ENCODE measurements at regions not wholly inside any gene's neighbourhood (a gene's known extent, or its start where the extent isn't known, plus 50 kb on each side); places are given as distances from the start of the nearest gene placed in this dataset.
"Not testable (repeated sequence)": the region's sequence is repeated elsewhere in the genome, so short reads cannot be mapped to it uniquely, and the experiment has no call there.

- Histone ChIP-seq H3K9ac (ENCODE audit: low read length in 2 of 2) (no peak overlapping the region), H3K27me3 (ENCODE audit: control insufficient read depth in 1 of 2, insufficient read depth in 2 of 2, low read length in 2 of 2) (no peaks in the 10 kb centered on the region), H3K4me3 (ENCODE audit: low read length in 2 of 2) (no peak overlapping the region)
Measured at GRCh38 chr18:40326985-40327384, 1628.0 kb upstream of the PIK3C3 start.

GRCh38 chr18:40325988-40326387 lies 1629.0 kb upstream of the PIK3C3 start:
- no peak overlapping the region for H3K4me3 ChIP-seq (ENCODE audit: low read length in 2 of 2)
- no peaks in the 10 kb centered on the region for H3K4me1 ChIP-seq (ENCODE audit: control insufficient read depth, insufficient read depth, low read length)
- H3K27me3 ChIP-seq (ENCODE audit: control insufficient read depth in 1 of 2, insufficient read depth in 2 of 2, low read length in 2 of 2): no peaks in the 10 kb centered on the region
- H3K27ac ChIP-seq (ENCODE audit: low read length): no peak overlapping the region
- no peaks in the 10 kb centered on the region for H3K9me3 ChIP-seq (ENCODE audit: control insufficient read depth in 2 of 2, low read length in 2 of 2)
- no peaks in the 10 kb centered on the region for H3K36me3 ChIP-seq (ENCODE audit: control insufficient read depth in 2 of 2, insufficient read depth in 2 of 2, low read length in 2 of 2)
- H3K9ac ChIP-seq (ENCODE audit: low read length in 2 of 2): no peak overlapping the region

More at GRCh38 chr18:40326985-40327384, 1628.0 kb upstream of the PIK3C3 start:
- Histone ChIP-seq H3K36me3 (ENCODE audit: control insufficient read depth in 2 of 2, insufficient read depth in 2 of 2, low read length in 2 of 2) (no peaks in the 10 kb centered on the region), H3K27ac (ENCODE audit: low read length) (no peak overlapping the region), H3K4me1 (ENCODE audit: control insufficient read depth, insufficient read depth, low read length) (no peaks in the 10 kb centered on the region), H3K9me3 (ENCODE audit: control insufficient read depth in 2 of 2, low read length in 2 of 2) (no peaks in the 10 kb centered on the region)

GRCh38 chr18:40314199-40314598 lies 1640.8 kb upstream of the PIK3C3 start:
- Histone ChIP-seq H3K27me3 (ENCODE audit: control insufficient read depth in 1 of 2, insufficient read depth in 2 of 2, low read length in 2 of 2) (no peaks in the 10 kb centered on the region), H3K4me3 (ENCODE audit: low read length in 2 of 2) (no peak overlapping the region), H3K36me3 (ENCODE audit: control insufficient read depth in 2 of 2, insufficient read depth in 2 of 2, low read length in 2 of 2) (no peaks in the 10 kb centered on the region), H3K27ac (ENCODE audit: low read length) (no peak overlapping the region), H3K4me1 (ENCODE audit: control insufficient read depth, insufficient read depth, low read length) (no peaks in the 10 kb centered on the region), H3K9ac (ENCODE audit: low read length in 2 of 2) (no peak overlapping the region), H3K9me3 (ENCODE audit: control insufficient read depth in 2 of 2, low read length in 2 of 2) (no peaks in the 10 kb centered on the region)

- no peak overlapping the region for H3K9ac ChIP-seq (ENCODE audit: low read length in 2 of 2)
Measured at GRCh38 chr18:40313030-40313642, 1641.9 kb upstream of the PIK3C3 start.

GRCh38 chr18:40307627-40308026 lies 1647.4 kb upstream of the PIK3C3 start:
- H3K9ac ChIP-seq (ENCODE audit: low read length in 2 of 2): no peak overlapping the region
- no peaks in the 10 kb centered on the region for H3K27me3 ChIP-seq (ENCODE audit: control insufficient read depth in 1 of 2, insufficient read depth in 2 of 2, low read length in 2 of 2)
- no peak overlapping the region for H3K4me3 ChIP-seq (ENCODE audit: low read length in 2 of 2)
- H3K9me3 ChIP-seq (ENCODE audit: control insufficient read depth in 2 of 2, low read length in 2 of 2): no peaks in the 10 kb centered on the region
- no peak overlapping the region for H3K27ac ChIP-seq (ENCODE audit: low read length)
- H3K4me1 ChIP-seq (ENCODE audit: control insufficient read depth, insufficient read depth, low read length): no peaks in the 10 kb centered on the region
- H3K36me3 ChIP-seq (ENCODE audit: control insufficient read depth in 2 of 2, insufficient read depth in 2 of 2, low read length in 2 of 2): no peaks in the 10 kb centered on the region

More at GRCh38 chr18:40313030-40313642, 1641.9 kb upstream of the PIK3C3 start:
- Histone ChIP-seq H3K27me3 (ENCODE audit: control insufficient read depth in 1 of 2, insufficient read depth in 2 of 2, low read length in 2 of 2) (no peaks in the 10 kb centered on the region), H3K4me1 (ENCODE audit: control insufficient read depth, insufficient read depth, low read length) (no peaks in the 10 kb centered on the region), H3K4me3 (ENCODE audit: low read length in 2 of 2) (no peak overlapping the region), H3K36me3 (ENCODE audit: control insufficient read depth in 2 of 2, insufficient read depth in 2 of 2, low read length in 2 of 2) (no peaks in the 10 kb centered on the region), H3K27ac (ENCODE audit: low read length) (no peak overlapping the region), H3K9me3 (ENCODE audit: control insufficient read depth in 2 of 2, low read length in 2 of 2) (no peaks in the 10 kb centered on the region)

- Histone ChIP-seq H3K27ac (ENCODE audit: low read length) (no peak overlapping the region), H3K4me3 (ENCODE audit: low read length in 2 of 2) (no peak overlapping the region), H3K9ac (ENCODE audit: low read length in 2 of 2) (no peak overlapping the region), H3K36me3 (ENCODE audit: control insufficient read depth in 2 of 2, insufficient read depth in 2 of 2, low read length in 2 of 2) (no peaks in the 10 kb centered on the region), H3K9me3 (ENCODE audit: control insufficient read depth in 2 of 2, low read length in 2 of 2) (no peaks in the 10 kb centered on the region), H3K4me1 (ENCODE audit: control insufficient read depth, insufficient read depth, low read length) (no peaks in the 10 kb centered on the region), H3K27me3 (ENCODE audit: control insufficient read depth in 1 of 2, insufficient read depth in 2 of 2, low read length in 2 of 2) (no peaks in the 10 kb centered on the region)
Measured at GRCh38 chr18:40296717-40297413, 1658.2 kb upstream of the PIK3C3 start.

- Histone ChIP-seq H3K9ac (ENCODE audit: low read length in 2 of 2) (no peak overlapping the region), H3K27me3 (ENCODE audit: control insufficient read depth in 1 of 2, insufficient read depth in 2 of 2, low read length in 2 of 2) (no peaks in the 10 kb centered on the region), H3K27ac (ENCODE audit: low read length) (no peak overlapping the region), H3K4me3 (ENCODE audit: low read length in 2 of 2) (no peak overlapping the region), H3K4me1 (ENCODE audit: control insufficient read depth, insufficient read depth, low read length) (no peaks in the 10 kb centered on the region), H3K9me3 (ENCODE audit: control insufficient read depth in 2 of 2, low read length in 2 of 2) (no peaks in the 10 kb centered on the region), H3K36me3 (ENCODE audit: control insufficient read depth in 2 of 2, insufficient read depth in 2 of 2, low read length in 2 of 2) (no peaks in the 10 kb centered on the region)
Measured at GRCh38 chr18:40292985-40293710, 1661.9 kb upstream of the PIK3C3 start.

- no peak overlapping the region for H3K9ac ChIP-seq (ENCODE audit: low read length in 2 of 2)
- H3K36me3 ChIP-seq (ENCODE audit: control insufficient read depth in 2 of 2, insufficient read depth in 2 of 2, low read length in 2 of 2): no peaks in the 10 kb centered on the region
- H3K4me1 ChIP-seq (ENCODE audit: control insufficient read depth, insufficient read depth, low read length): no peaks in the 10 kb centered on the region
- H3K27ac ChIP-seq (ENCODE audit: low read length): no peak overlapping the region
- no peak overlapping the region for H3K4me3 ChIP-seq (ENCODE audit: low read length in 2 of 2)
- H3K27me3 ChIP-seq (ENCODE audit: control insufficient read depth in 1 of 2, insufficient read depth in 2 of 2, low read length in 2 of 2): no peaks in the 10 kb centered on the region
- peaks cover 0 to 4% of the 10 kb centered on the region in 2 donors for H3K9me3 ChIP-seq (ENCODE audit: control insufficient read depth in 2 of 2, low read length in 2 of 2)
Measured at GRCh38 chr18:40283560-40283959, 1671.5 kb upstream of the PIK3C3 start.

GRCh38 chr18:40281356-40281755 lies 1673.7 kb upstream of the PIK3C3 start:
- not testable (repeated sequence) for H3K36me3 ChIP-seq (ENCODE audit: control insufficient read depth in 2 of 2, insufficient read depth in 2 of 2, low read length in 2 of 2); H3K9me3 ChIP-seq (ENCODE audit: control insufficient read depth in 2 of 2, low read length in 2 of 2); H3K4me3 ChIP-seq (ENCODE audit: low read length in 2 of 2); H3K9ac ChIP-seq (ENCODE audit: low read length in 2 of 2); H3K4me1 ChIP-seq (ENCODE audit: control insufficient read depth, insufficient read depth, low read length); H3K27ac ChIP-seq (ENCODE audit: low read length); H3K27me3 ChIP-seq (ENCODE audit: control insufficient read depth in 1 of 2, insufficient read depth in 2 of 2, low read length in 2 of 2)

- H3K4me1 ChIP-seq (ENCODE audit: control insufficient read depth, insufficient read depth, low read length): no peaks in the 10 kb centered on the region
- no peak overlapping the region for H3K4me3 ChIP-seq (ENCODE audit: low read length in 2 of 2)
- no peaks in the 10 kb centered on the region for H3K27me3 ChIP-seq (ENCODE audit: control insufficient read depth in 1 of 2, insufficient read depth in 2 of 2, low read length in 2 of 2)
- no peaks in the 10 kb centered on the region for H3K9me3 ChIP-seq (ENCODE audit: control insufficient read depth in 2 of 2, low read length in 2 of 2)
- no peak overlapping the region for H3K9ac ChIP-seq (ENCODE audit: low read length in 2 of 2)
- no peak overlapping the region for H3K27ac ChIP-seq (ENCODE audit: low read length)
- H3K36me3 ChIP-seq (ENCODE audit: control insufficient read depth in 2 of 2, insufficient read depth in 2 of 2, low read length in 2 of 2): no peaks in the 10 kb centered on the region
Measured at GRCh38 chr18:40274618-40275196, 1680.3 kb upstream of the PIK3C3 start.

Data from stomach smooth muscle (tissue), 2 donors.